Ectodermal cell (in vitro differentiated cells): ENCODE measurements at regions not wholly inside any gene's neighbourhood (a gene's known extent, or its start where the extent isn't known, plus 50 kb on each side); places are given as distances from the start of the nearest gene placed in this dataset.
"Not testable (repeated sequence)": the region's sequence is repeated elsewhere in the genome, so short reads cannot be mapped to it uniquely, and the experiment has no call there.

Source experiments
- H3K27ac ChIP-seq: 2 replicates; pipeline ENCODE4 v1.7.0; 2013; ENCODE audit warnings: mild to moderate bottlenecking, low read depth, low read length; ENCODE audit not compliant: insufficient read depth, poor library complexity, severe bottlenecking
- H3K27me3 ChIP-seq: 2 replicates; pipeline ENCODE4 v1.7.0; 2013; ENCODE audit warnings: mild to moderate bottlenecking, low read length; ENCODE audit not compliant: insufficient read depth, control insufficient read depth, poor library complexity, severe bottlenecking
- H3K36me3 ChIP-seq: one replicate; pipeline ENCODE4 v1.7.0; 2013; ENCODE audit warnings: low read length; ENCODE audit not compliant: control insufficient read depth, insufficient read depth
- H3K4me1 ChIP-seq: one replicate; pipeline ENCODE4 v1.7.0; 2013; ENCODE audit warnings: low read length; ENCODE audit not compliant: control insufficient read depth, insufficient read depth
- H3K4me3 ChIP-seq: 2 replicates; pipeline ENCODE4 v1.7.0; 2013; ENCODE audit warnings: low read depth, low read length, control low read depth; ENCODE audit not compliant: insufficient read depth
- H3K9me3 ChIP-seq: 2 replicates; pipeline ENCODE4 v1.7.0; 2013; ENCODE audit warnings: mild to moderate bottlenecking, low read length, moderate library complexity; ENCODE audit not compliant: control insufficient read depth
- WGBS, 2 experiments: methylation state at CpG; one replicate each; pipeline ENCODE4 v1.1.7; 2013; ENCODE audit warnings: missing lambda C conversion rate in 2 of 2; 5-methylcytosine and 5-hydroxymethylcytosine counted together

GRCh38 chr14:71800878-71801277, 131.4 kb upstream of the RGS6 start:
- H3K27me3 ChIP-seq, result no peaks in the 10 kb centered on the region
- no peak overlapping the region for H3K27ac ChIP-seq
- no peaks in the 10 kb centered on the region for H3K4me1 ChIP-seq
- H3K4me3 ChIP-seq, result no peak overlapping the region
- no peaks in the 10 kb centered on the region for H3K36me3 ChIP-seq
- no peaks in the 10 kb centered on the region for H3K9me3 ChIP-seq
- WGBS, 2 experiments, result 96% methylated on average over 4 of the region's 4 CpGs

- Histone ChIP-seq H3K27ac (no peak overlapping the region), H3K9me3 (no peaks in the 10 kb centered on the region), H3K27me3 (no peaks in the 10 kb centered on the region), H3K4me1 (no peaks in the 10 kb centered on the region), H3K4me3 (no peak overlapping the region), H3K36me3 (no peaks in the 10 kb centered on the region)
- WGBS, 2 experiments, result 93 to 98% methylated on average over 3 of the region's 3 CpGs
Measured at GRCh38 chr14:71803539-71804260, 128.5 kb upstream of the RGS6 start.

- no peaks in the 10 kb centered on the region for H3K9me3 ChIP-seq
- H3K4me3 ChIP-seq, result no peak overlapping the region
- no peaks in the 10 kb centered on the region for H3K27me3 ChIP-seq
- no peaks in the 10 kb centered on the region for H3K36me3 ChIP-seq
- 92 to 98% methylated on average over 2 of the region's 2 CpGs for WGBS, 2 experiments
- H3K27ac ChIP-seq, result no peak overlapping the region
- no peaks in the 10 kb centered on the region for H3K4me1 ChIP-seq
Measured at GRCh38 chr14:71804992-71805391, 127.2 kb upstream of the RGS6 start.

GRCh38 chr14:71807049-71807448, 125.2 kb upstream of the RGS6 start:
- H3K27me3 ChIP-seq, H3K27ac ChIP-seq, H3K36me3 ChIP-seq, H3K9me3 ChIP-seq, H3K4me1 ChIP-seq, H3K4me3 ChIP-seq: not testable (repeated sequence)
- WGBS, 2 experiments, result 57 to 62% methylated on average over 4 of the region's 4 CpGs

GRCh38 chr14:71810800-71811199, 121.4 kb upstream of the RGS6 start:
- not testable (repeated sequence) for H3K36me3 ChIP-seq, H3K4me1 ChIP-seq, H3K9me3 ChIP-seq, H3K27ac ChIP-seq, H3K27me3 ChIP-seq, H3K4me3 ChIP-seq
- 92 to 93% methylated on average over 2 to 3 of the region's 4 CpGs for WGBS, 2 experiments

- no peak overlapping the region for H3K4me3 ChIP-seq
- H3K36me3 ChIP-seq, result no peaks in the 10 kb centered on the region
- H3K27ac ChIP-seq, result no peak overlapping the region
- WGBS, 2 experiments, result 94 to 95% methylated on average over 4 of the region's 4 CpGs
- no peaks in the 10 kb centered on the region for H3K9me3 ChIP-seq
- H3K4me1 ChIP-seq, result no peaks in the 10 kb centered on the region
- H3K27me3 ChIP-seq, result no peaks in the 10 kb centered on the region
Measured at GRCh38 chr14:71812693-71813092, 119.5 kb upstream of the RGS6 start.

GRCh38 chr14:71815110-71815509, 117.1 kb upstream of the RGS6 start:
- no peaks in the 10 kb centered on the region for H3K27me3 ChIP-seq
- H3K4me1 ChIP-seq, result no peaks in the 10 kb centered on the region
- no peaks in the 10 kb centered on the region for H3K9me3 ChIP-seq
- no peaks in the 10 kb centered on the region for H3K36me3 ChIP-seq
- no peak overlapping the region for H3K27ac ChIP-seq
- no peak overlapping the region for H3K4me3 ChIP-seq
- WGBS, 2 experiments, result 86 to 91% methylated on average over 4 of the region's 4 CpGs

GRCh38 chr14:71824816-71825215, 107.4 kb upstream of the RGS6 start:
- no peak overlapping the region for H3K4me3 ChIP-seq
- H3K27ac ChIP-seq, result no peak overlapping the region
- 60 to 65% methylated on average over 5 of the region's 5 CpGs for WGBS, 2 experiments
- H3K27me3 ChIP-seq, result no peaks in the 10 kb centered on the region
- H3K36me3 ChIP-seq, result no peaks in the 10 kb centered on the region
- H3K4me1 ChIP-seq, result no peaks in the 10 kb centered on the region
- no peaks in the 10 kb centered on the region for H3K9me3 ChIP-seq

GRCh38 chr14:71833476-71833875, 98.8 kb upstream of the RGS6 start:
- Histone ChIP-seq H3K36me3 (no peaks in the 10 kb centered on the region), H3K4me1 (no peaks in the 10 kb centered on the region)
- WGBS, 2 experiments, result 92 to 94% methylated on average over 3 of the region's 3 CpGs

GRCh38 chr14:71834284-71835204, 97.7 kb upstream of the RGS6 start:
- 91 to 94% methylated on average over 4 of the region's 4 CpGs for WGBS, 2 experiments

More at GRCh38 chr14:71833476-71833875, 98.8 kb upstream of the RGS6 start:
- Histone ChIP-seq H3K9me3 (no peaks in the 10 kb centered on the region), H3K27me3 (no peaks in the 10 kb centered on the region), H3K27ac (no peak overlapping the region), H3K4me3 (no peak overlapping the region)

More at GRCh38 chr14:71834284-71835204, 97.7 kb upstream of the RGS6 start:
- no peaks in the 10 kb centered on the region for H3K9me3 ChIP-seq
- H3K4me3 ChIP-seq, result no peak overlapping the region
- no peaks in the 10 kb centered on the region for H3K4me1 ChIP-seq
- no peaks in the 10 kb centered on the region for H3K36me3 ChIP-seq
- no peak overlapping the region for H3K27ac ChIP-seq
- no peaks in the 10 kb centered on the region for H3K27me3 ChIP-seq
